HL-60 (cell line): ENCODE measurements at regions not wholly inside any gene's neighbourhood (a gene's known extent, or its start where the extent isn't known, plus 50 kb on each side); places are given as distances from the start of the nearest gene placed in this dataset.

ENCODE experiments used
- POLR2AphosphoS5 ChIP-seq: IDR thresholded peaks from 2 replicates; pipeline ENCODE4 v1.6.1; 2012; ENCODE audit warnings: low read depth
- REST ChIP-seq: IDR thresholded peaks from 2 replicates; pipeline ENCODE4 v1.6.1; 2012; ENCODE audit warnings: low read depth; ENCODE audit not compliant: insufficient replicate concordance
- TF ChIP-seq, protein P1 (sequence below): IDR thresholded peaks from one replicate; pipeline ENCODE4 v1.5.1; 2011; ENCODE audit warnings: low read length, control low read depth, inconsistent platforms; ENCODE audit not compliant: insufficient read depth

DNA sequence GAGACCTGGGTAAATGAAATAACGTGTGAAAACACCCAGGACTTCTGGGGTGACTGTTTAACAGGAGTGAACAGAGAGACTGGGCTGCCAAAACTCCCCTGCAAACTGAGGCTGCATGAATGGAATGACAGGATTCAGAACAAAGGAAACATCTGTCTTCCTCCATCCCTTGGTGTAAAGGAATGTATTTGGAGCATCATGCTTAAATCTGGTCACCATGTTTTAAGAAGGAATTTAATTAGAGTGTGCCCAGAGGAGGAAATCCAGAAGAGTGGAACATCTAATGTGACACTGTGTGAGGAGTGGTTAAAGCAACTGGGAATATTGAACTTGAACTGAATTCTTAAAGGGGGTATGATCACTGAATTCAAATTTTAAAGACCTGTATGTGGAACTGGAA, 437.2 kb downstream of the LIG4 start:
- TF ChIP-seq, protein P1, sequence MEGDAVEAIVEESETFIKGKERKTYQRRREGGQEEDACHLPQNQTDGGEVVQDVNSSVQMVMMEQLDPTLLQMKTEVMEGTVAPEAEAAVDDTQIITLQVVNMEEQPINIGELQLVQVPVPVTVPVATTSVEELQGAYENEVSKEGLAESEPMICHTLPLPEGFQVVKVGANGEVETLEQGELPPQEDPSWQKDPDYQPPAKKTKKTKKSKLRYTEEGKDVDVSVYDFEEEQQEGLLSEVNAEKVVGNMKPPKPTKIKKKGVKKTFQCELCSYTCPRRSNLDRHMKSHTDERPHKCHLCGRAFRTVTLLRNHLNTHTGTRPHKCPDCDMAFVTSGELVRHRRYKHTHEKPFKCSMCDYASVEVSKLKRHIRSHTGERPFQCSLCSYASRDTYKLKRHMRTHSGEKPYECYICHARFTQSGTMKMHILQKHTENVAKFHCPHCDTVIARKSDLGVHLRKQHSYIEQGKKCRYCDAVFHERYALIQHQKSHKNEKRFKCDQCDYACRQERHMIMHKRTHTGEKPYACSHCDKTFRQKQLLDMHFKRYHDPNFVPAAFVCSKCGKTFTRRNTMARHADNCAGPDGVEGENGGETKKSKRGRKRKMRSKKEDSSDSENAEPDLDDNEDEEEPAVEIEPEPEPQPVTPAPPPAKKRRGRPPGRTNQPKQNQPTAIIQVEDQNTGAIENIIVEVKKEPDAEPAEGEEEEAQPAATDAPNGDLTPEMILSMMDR = no peak
- TF ChIP-seq REST (no peak), POLR2AphosphoS5 (no peak)
